Fibroblast of skin of abdomen (primary cell): ENCODE measurements at regions not wholly inside any gene's neighbourhood (a gene's known extent, or its start where the extent isn't known, plus 50 kb on each side); places are given as distances from the start of the nearest gene placed in this dataset.
A peak's percentile ranks its signal among the peaks of the same experiment; 100 is the strongest.
"Not testable (repeated sequence)": the region's sequence is repeated elsewhere in the genome, so short reads cannot be mapped to it uniquely, and the experiment has no call there.

ENCODE experiments used
- DNase-seq: peaks from one replicate; pipeline ENCODE4 v3.0.0-alpha.2; 2013

DNA sequence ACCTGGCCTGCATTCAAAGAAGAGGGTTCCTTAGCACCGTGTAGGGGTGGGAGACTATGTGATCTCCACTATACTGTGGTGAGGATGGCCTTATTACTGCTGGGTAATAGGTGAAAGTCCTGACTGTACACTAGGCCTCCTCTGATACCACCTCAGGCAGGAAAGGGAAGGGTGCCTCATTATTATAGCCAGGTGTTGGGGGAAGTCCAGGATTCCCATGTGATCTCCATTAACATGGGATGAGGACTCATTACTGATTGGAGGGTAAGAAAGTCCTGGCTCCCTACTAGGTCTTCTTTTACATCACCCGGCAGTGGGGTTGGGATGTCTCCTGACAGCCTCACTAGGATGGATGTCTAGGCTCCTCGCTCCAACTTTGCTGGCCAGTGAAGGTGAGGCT, 252.1 kb downstream of the LRIG3 start:
- DNase-seq: no peak

DNA sequence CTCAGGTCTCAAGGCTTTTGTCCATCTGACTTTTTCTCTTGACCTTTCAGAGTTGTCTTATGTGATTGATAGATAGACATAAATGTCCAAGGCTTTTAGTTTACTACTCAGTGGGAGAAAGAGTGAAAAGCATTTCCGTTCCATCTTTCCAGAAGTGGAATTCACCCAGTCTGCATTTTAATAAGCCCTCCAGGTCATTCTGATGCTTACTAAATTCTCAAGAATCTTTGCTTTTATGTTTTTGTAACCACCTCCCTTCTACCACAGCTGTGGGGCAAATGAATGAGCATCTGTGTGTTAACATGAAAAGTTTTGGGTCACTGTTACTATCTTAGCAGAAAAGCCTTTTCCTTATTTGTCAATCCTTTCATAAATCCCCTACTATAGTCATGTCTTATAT, 251.4 kb downstream of the LRIG3 start:
- peak; percentile 58 for DNase-seq

DNA sequence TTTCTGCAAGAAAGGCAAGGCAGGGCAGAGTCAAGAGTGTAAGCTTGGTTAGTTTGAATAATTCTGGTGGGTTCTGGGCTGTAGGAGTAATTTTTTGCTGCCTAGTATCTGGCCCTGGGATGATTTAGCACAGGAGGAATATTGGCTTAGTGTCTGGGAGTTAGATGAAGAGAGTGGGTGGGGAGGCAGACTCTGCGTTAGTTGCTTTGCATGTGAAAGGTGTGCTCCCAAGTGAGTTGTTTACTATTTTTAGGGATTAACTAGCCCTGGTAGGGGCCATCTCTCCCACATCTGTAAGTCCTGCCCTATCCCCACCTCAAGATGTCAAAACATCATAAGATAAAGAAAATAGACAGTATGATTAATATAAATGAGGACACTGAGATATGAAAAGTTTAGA, 249.7 kb downstream of the LRIG3 start:
- no peak for DNase-seq

DNA sequence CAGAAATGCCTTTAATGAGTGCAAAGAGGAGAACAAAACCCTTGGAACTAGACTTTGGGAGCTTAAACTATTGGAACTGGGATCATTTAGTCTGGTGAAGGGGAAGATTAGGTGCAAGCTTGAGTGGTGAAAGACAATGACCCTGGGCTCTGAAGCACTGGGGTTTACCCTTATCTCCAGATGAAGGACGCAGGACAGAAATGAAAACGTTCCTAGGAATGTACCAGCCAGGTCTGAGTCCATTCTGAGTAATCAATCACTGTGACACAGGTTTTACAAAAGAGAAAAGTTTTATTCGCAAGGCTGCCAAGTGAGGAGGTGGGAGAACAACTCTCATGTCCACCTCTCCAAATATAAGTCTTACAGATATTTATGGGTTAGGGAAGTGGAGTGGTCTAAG, 249.1 kb downstream of the LRIG3 start:
- DNase-seq: no peak

DNA sequence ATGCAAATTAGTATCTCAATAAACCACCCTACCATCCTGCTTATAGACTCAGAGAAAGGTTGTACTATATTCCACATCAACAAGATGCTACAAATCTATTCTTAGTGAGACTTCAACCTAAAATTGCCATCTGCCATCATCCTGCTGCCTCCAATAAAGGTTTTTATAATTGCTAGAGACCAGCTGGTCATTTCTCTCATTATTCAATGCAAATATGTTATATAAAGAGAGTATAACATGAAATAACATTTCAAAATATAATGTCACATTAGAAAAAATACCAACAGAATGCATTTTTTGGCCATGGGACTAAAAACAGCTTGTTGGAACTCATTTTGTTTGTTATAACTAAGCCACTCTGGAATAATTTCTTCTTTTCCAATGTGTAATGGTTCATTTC, 247.3 kb downstream of the LRIG3 start:
- no peak for DNase-seq

DNA sequence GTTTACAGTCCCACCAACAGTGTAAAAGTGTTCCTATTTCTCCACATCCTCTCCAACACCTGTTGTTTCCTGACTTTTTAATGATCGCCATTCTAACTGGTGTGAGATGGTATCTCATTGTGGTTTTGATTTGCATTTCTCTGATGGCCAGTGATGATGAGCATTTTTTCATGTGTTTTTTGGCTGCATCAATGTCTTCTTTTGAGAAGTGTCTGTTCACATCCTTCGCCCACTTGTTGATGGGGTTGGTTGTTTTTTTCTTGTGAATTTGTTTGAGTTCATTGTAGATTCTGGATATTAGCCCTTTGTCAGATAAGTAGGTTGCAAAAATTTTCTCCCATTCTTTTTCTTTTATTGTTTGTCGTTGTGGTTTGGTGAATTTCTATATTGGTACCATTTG, 242.5 kb downstream of the LRIG3 start:
- DNase-seq: not testable (repeated sequence)

DNA sequence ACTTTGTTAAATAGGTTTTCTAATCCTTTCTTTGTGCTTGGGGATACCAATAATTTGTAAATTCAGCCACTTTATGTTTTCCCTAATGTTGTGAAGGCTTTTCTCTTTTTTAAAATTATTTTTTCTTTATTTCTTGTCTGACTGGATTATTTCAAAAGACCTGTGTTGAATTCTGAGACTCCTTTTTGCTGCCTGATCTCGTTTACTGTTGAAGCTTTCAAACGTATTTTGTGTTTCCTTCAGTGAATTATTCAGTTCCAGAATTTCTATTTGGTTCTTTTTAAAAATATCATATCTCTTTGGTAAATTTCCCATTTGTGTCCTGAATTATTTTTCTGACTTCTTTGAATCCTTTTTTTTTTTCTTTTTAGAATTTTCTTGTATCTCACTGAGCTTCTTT, 241.6 kb downstream of the LRIG3 start:
- DNase-seq: no peak

DNA sequence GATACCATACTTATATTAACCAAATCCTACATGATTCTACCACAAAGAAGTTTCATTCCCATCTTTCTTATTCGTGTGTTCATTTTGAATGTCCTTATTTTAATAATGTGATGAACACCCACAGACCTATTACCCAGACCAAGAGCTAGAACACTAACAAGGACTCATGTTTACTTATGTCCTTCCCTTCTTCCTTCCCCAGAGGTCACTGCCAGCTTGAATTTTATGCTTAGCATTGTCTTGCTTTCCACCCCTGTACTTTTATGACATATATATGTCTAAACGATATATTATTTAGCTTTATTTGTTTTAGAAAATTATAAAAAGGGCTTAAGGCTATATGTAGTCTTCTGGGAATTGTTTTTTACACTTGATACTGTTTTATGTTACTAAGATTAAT, 238.6 kb downstream of the LRIG3 start:
- no peak for DNase-seq

DNA sequence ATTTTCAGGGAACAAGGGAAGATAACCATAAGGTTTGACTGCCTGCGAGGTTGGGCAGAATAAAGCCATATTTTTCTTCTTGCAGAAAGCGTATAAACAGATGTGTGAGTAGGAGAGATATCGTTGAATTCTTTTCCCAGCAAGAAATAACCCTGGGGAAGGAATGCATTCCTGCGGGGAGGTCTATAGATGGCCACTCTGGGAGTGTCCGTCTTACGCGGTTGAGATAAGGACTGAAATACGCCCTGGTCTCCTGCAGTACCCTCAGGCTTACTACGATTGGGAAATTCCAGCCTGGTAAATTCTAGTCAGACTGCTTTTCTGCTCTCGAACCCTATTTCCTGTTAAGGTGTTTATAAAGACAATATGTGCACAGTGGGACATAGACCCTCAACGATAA, 225.0 kb downstream of the LRIG3 start:
- no peak for DNase-seq

DNA sequence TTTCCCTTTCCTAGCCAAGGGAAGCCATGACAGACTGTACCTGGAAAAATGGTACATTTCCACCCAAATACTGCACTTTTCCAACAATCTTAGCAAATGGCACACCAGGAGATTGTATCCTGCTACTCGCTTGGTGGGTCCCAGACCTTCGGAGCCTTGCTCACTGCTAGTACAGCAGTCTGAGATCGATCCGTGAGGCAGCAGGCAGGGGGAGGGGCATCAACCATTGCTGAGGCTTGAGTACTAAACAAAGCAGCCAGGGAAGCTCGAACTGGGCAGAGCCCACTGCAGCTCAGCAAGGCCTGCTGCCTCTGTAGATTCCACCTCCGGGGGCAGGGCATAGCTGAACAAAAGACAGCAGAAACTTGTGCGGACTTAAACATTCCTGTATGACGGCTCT, 218.8 kb downstream of the LRIG3 start:
- no peak for DNase-seq

DNA sequence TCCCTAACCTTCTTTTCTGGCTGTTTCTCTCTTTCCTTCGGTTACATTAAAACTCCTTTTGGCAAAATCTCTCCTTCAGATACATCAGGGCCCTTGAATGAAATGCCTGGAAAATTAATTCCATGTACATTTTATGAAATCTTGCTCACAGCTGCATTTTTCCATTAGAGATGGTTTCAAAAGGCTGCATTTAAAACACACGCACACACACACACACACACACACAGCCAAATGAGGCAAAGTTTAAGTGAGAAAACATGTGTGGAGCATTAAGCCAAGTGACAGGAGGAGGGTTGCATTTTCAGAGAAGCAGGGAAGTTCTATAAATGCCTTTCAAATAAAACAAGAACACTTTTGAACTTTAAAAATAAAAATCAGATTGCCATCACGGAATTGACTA, 216.4 kb downstream of the LRIG3 start:
- peak; percentile 84 for DNase-seq

DNA sequence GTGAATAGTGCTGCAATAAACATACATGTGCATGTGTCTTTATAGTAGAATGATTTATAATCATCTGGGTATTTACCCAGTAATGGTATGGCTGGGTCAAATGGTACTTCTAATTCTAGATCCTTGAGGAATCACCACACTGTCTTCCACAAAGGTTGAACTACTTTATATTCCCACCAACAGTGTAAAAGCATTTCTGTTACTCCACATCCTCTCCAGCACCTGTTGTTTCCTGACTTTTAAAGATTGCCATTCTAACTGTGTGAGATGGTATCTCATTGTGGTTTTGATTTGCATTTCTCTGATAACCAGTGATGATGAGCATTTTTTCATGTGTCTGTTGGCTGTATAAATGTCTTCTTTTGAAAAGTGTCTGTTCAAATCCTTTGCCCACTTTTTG, 215.5 kb downstream of the LRIG3 start:
- not testable (repeated sequence) for DNase-seq

DNA sequence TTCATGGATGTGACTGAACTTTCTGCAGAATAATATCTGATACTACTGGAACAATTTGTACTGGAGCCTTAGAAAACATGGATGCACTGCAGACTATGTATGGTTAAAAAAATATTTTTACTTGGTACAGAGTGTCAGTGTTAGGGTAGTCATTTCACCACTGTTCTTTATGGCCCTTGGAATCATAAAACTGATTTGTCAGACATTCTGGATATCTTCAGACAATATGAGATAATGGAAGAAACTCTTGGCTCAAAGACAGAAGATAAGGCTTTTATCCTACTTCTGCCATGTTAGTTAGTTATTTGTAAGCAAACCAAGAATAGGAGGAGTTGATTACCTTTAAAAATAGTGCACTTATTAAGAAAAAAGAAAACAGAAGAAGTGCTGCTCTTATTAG, 209.4 kb downstream of the LRIG3 start:
- no peak for DNase-seq

DNA sequence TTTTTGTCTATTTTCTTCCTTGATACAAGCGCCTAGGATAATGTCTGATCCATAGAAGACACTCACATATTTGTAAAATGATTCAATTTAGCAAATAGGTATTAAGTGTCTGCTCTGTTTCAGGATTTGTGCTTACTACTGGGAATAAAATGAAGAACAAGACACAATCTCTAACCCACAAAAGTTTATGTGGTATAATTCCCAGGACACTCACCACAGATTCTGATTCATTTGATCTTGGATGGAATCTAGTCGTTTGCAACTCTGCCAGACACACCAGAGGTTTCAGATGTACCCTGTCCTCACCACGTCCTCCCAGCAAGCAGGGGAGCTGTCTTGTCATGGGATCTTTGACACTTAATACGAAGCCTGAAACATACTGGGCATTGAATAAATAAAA, 208.3 kb downstream of the LRIG3 start:
- peak; percentile 85 for DNase-seq

DNA sequence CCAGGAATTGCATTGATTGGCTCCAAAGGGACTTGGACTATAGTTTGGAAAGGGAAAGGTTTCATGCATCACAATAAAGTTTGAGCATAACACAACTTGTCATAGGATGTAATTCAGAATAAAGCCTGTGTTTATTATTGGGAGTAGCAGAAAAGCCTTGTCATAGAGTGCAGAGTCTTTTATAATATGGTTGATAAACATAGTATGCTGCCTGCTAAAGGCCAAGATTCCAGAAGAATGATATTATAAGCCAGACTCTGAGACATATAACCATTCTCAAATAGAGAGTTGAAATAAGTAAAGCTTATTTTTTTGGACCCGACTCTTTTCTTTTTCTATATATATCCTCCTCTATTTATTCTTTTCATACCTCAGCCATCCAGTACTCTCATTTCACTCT, 207.3 kb downstream of the LRIG3 start:
- DNase-seq: no peak

DNA sequence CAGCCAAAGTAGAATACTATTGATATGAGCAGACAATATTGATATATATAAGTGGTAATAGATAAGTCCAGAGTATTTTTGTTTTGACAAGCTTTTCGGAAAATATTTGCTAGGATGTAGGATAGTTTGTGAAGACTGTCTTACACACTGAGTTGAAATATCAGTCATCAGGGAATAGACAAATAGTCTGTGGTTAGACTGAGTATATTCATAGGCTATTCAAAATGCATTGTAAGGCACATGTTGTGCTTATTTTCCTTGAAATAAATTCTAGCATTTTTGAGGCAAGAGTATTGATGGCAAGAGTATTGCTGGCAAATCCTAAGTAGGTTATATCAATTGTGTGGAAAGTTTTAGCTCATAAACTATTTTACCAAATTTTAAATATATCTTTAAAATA, 201.1 kb downstream of the LRIG3 start:
- DNase-seq: no peak

DNA sequence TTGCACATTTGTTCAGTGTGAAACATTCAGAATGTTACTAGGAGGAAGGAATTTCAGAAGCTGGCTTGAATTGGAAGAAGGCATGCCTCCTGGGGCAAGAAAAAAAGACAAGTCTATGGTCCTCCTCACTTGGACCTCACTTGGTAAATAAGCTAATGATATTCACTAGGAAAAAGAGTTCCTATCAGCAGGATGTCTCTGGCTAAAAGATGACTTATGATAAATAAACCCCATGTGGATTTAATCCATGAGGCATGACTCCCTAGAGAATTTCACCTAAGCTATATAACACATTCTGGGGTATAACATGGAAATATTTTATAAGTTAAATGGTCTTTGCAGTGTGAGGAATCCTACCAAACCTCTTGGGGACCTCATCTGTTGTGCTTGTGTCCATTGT, 199.9 kb downstream of the LRIG3 start:
- peak; percentile 10 for DNase-seq

DNA sequence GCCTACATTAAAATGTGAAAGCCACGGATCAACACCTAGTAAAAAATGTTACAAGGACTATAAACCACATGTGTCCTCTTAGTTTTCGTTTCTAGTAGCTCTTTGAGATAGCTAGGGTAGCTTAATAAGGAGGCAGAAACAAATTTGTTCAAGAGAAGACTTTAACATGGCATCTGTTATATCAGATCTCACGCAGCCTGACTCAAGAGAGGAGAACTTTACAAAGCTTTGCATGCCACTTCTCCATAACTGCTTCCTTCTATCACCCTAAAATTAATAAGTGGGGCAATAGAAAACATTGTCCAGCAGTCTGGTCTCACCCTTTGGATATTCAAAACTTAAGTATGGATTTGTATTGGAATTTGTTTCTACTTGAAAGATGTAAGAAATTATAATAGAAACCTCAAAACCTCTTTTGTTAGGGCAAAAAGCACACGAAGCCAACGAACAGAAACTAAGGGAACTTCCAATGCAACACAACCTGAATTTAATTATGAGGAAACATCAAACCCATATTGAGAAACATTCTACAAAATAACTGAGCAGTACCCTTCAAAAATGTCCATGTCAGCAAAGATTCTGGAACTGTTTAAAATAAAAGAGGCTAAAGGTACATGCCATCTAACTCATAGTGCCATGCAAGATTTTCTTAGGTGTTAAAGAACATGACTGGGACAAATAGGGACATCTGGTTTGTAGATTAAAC, 194.8 kb downstream of the LRIG3 start:
- DNase-seq: peak; percentile 22

DNA sequence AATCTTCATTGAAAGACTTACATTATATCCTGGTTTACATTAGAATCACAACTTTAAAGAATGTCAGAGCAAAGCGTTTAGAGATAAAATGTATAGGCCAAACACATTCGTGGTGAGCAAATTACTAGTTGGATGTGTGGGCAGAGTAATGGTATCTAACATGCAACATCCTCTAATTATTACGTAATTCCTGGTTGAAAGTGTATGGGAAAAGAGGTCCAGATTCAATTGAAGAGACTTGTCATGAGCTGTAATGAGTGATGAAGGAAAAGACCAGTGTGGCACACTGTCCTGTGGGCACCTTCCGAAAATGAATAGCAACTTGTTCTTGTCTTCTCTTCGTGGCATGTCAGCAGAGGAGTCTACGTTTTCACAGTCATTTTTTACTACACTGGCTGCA, 192.8 kb downstream of the LRIG3 start:
- peak; percentile 60 for DNase-seq

DNA sequence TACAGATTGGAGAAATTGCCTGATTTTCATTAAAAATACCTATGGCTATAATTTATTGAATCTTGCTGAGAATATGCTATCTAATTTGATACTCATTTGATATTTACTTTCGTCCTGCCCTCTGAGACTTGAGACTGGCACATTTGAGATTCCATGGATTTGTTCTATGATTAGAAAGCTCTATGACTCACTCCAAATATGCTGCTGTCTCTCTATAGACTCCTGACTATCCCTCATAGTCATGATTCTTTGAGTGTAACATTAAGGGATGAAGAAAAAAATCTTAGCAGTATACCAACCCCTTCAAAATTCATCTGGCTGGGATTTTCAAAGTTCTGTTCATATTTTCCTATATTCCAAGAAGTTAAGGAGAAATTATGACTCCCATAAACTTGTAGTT, 191.9 kb downstream of the LRIG3 start:
- DNase-seq: peak; percentile 53

DNA sequence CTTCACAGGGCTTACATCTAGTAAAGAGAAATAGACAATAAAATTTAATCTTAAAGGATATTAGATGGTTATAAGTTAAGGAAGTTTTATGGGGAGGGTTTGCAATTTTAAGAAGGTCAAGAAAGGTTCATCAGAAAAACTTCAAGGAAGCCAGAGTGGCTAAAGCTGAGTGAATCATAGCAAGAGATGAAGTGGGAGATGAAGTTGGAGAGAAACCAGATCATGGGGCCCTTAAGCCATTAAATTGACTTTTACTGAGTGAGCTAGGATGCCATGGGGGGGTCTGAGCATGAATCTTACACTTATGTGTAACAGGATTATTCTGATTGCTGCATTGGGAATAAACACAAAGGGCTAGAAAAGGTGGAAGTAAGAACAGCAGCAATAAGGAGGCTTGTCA, 189.2 kb downstream of the LRIG3 start:
- DNase-seq: no peak

DNA sequence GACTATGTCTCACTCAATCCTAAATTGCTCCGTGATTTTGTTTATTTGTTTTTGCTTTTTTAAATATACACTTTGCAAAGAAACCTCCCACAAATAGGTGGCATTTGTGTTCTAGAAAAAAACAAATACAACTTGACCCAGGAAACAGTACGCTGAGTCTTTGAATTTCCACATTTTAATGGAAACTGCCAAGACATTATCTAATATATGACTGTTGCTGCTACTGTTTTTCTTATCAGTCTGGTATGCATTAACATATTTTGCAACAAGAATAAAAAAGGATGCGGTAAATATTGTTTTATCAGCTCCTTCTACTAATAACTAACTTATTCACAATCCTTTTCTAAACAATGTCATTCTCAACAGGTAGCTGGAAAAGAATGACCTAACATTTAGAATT, 187.4 kb downstream of the LRIG3 start:
- no peak for DNase-seq

DNA sequence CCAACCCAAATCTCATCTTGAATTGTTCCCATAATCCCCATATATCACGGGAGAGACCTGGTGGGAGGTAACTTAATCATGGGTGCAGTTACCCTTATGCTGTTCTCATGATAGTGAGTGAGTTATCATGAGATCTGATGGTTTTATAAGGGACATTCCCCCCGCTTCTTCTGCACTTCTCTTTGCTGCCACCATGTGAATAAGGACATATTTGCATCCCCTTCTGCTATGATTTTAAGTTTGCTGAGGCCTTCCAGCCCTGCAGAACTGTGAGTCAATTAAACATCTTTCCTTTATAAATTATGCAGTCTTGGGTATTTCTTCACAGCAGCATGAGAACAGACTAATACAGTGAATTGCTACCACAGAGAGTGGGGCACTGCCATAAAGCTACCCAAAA, 179.1 kb downstream of the LRIG3 start:
- DNase-seq: no peak

DNA sequence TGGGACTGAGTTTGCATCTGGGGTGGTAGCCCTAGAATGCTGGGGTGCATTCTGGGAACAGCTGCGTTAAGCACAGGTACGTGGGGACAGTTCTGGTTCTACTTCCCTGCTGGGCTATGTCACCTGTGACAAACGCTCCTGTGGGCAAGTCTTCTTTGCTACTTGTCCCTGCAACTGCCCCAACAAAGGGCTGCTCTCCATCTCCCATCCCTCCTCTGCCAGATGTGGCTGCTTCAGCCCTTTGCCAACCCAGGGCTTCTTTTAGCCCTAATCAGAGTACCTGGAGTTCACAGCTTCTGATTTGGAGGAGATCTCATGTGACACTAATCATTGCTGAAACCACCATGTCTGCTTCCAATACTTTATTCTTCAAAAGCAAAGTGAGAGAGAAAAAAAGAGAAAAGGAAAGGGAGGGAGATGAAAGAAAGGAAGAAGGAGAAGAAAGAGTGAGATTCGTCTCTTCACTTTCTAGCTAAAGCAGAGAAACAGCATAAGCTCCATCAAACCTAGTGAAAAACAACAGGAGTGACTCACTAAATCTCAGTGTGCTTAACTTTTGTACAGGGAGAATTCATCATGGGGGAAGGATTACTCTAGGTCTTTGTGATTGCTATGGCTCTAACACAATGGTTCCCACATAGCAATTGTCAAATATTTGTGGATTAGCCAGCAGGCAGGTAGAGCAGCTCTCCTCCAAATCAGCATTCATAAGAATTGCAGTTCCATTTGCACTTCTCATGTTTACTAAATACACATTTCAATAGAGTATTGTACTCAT, 174.8 kb downstream of the LRIG3 start:
- no peak for DNase-seq

DNA sequence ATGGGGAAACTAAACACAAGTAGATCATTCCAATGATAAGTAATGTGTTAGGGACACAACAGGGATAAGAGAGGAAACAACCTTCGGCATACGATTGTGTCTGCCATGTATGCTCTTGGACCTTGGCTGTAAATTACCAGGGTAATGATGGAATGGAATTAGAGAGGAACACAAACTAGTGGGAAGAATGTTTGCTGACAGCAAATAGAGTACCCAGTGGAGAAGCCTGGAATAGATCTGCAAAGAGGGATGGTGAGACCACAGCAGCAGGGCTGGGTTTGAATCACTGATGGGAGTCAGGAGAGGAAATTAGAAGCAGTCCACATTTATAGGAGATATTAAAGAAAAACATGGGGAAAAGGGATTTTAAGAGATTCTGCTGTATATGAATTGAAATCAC, 172.8 kb downstream of the LRIG3 start:
- no peak for DNase-seq
